ENCODE measurements at regions not wholly inside any gene's neighbourhood (a gene's known extent, or its start where the extent isn't known, plus 50 kb on each side); places are given as distances from the start of the nearest gene placed in this dataset.
"Not testable (repeated sequence)": the region's sequence is repeated elsewhere in the genome, so short reads cannot be mapped to it uniquely, and the experiment has no call there.

- not testable (repeated sequence) for TF ChIP-seq CTCF (conservative IDR thresholded peaks at IDR 0.05 in 1 of 2, IDR thresholded peaks at IDR 0.05 in 1 of 2; ENCODE audit: low read depth in 1 of 2, low read length in 2 of 2); EZH2 (IDR thresholded peaks at IDR 0.05; ENCODE audit: low read length, missing control alignments)
These were observed 284.4 kb upstream of the AUTS2 start for GRCh38 chr7:69313852-69314251.

Measured in fibroblast of lung (primary cell).